Activated CD8-positive, alpha-beta memory T cell treated with anti-CD3 and anti-CD28 coated beads for 4 hours (primary cell): ENCODE measurements at regions not wholly inside any gene's neighbourhood (a gene's known extent, or its start where the extent isn't known, plus 50 kb on each side); places are given as distances from the start of the nearest gene placed in this dataset.
"Not testable (repeated sequence)": the region's sequence is repeated elsewhere in the genome, so short reads cannot be mapped to it uniquely, and the experiment has no call there.

Source experiments
- DNase-seq, 2 donors: peaks; one replicate each; pipeline ENCODE4 v3.0.0-alpha.2; 2020; ENCODE audit warnings: low read depth in 2 of 2

DNA sequence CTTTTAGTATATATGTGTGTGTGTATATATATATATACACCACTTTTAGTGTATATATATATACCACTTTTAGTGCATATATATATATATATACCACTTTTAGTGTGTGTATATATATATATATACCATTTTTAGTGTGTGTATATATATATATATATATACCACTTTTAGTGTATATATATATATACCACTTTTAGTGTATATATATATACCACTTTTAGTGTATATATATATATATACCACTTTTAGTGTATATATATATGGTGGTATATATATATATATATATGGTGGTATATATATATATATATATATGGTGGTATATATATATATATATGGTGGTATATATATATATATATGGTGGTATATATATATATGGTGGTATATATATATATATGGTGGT is 79.5 kb upstream of the ANK3 start:
- DNase-seq: not testable (repeated sequence)

DNA sequence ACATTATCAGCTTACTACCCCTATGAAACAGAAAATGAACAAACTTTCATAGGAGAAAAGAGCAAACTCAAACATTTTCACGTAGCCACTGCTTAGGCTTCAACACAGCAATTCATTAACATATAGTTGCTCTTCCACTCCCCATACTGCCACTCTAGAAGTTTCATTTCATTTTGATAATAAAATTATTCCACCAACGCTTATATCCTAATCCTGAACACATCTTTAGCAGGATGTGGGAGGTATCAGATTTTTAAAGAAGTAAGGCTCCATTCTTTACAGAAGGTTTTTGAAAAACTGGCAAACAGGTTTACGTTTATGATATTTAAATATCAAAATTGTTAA is 77.5 kb upstream of the ANK3 start:
- no peak for DNase-seq

DNA sequence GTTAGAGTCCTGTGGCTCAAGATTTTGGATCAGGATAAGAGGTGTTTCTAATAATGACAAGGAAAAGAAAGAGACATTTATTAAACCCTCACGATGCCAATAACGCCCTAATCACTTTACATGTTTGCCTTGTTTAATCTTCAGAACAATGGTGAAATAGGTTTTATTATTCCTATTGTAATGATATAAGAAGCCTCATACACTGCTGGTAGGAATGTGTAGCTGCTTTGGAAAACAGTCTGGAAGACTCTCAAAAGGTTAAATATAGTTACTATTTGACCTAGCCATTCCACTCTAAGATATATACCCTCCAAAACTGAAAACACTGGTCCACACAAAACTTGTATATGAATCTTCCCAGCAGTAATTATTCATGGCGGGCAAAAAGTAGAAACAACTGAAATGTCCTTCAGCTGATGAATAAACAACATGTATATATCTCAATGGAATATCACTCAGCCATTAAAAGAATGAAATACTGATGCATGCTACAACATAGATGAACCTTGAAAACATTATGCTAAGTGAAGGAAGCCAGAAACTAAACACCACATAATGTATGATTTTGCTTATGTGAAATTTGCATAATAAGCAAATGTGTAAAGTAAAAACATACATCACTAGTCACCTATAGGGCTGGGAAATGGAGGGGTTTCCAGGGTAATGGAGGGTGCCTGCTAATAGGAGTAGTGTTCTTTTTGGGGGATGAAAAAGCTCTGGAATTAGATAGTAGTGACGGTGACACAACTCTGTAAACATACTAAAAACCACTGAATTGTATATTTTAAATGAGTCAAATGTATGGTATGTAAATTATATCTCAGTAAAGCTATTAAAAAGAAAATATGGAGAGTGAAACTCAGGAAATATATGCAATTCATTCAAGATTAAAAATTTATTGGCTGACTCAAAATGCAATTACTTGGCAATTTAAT is 76.9 kb upstream of the ANK3 start:
- DNase-seq: no peak

DNA sequence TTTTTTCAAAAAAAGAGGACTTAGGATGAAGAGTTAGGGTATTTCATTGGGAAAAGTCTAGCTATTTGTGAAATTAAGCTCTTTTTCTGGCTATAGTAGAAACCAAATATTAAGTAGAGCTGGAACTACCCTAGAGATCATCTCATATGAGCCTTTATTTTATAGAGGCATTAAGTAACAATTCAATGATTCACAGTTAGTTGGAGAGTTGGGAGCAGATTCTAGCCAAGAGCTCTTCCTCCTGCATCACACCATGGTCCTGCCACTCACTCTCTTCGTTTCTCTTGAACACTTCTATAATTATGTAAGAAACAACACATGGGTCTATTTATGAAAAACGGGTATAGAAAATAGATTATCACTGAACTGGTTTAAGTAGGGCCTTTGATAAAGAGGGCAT is 76.1 kb upstream of the ANK3 start:
- DNase-seq: no peak

DNA sequence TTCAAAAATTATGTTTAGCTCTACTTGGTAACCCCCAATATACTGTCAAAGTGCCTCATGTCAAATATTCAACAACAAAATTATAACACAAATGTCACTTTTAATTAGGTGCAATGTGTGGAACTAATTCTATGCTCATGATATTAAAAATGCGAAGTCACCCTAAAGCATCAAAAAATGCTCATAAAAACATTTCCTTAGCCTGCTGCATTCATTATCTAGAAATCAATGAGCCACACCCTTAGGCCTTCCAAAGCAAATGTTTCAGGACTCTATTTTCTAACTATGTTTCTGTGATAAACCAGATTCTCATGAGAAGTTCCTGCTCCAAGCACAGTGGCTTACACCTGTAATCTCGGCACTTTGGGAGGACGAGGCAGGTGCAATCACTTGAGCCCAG is 75.0 kb upstream of the ANK3 start:
- no peak for DNase-seq

DNA sequence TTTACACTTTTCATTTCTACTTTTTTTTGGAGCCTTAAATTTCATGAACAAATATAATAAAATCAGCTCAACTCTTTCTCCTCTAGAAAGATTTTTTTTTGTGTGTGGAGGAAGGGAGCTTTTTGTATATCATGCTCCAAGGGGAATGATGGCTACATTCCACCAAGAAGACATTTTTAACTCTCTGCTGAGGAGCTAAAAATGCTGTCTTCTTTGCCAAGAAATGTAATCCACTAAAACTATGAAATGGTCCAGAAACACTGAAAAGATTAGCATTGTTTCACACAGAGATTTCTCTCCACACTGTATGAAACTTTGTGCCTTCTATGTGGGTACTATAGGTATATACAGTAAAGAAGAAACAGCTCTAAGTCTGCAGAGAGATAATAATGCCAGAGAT is 74.1 kb upstream of the ANK3 start:
- no peak for DNase-seq

DNA sequence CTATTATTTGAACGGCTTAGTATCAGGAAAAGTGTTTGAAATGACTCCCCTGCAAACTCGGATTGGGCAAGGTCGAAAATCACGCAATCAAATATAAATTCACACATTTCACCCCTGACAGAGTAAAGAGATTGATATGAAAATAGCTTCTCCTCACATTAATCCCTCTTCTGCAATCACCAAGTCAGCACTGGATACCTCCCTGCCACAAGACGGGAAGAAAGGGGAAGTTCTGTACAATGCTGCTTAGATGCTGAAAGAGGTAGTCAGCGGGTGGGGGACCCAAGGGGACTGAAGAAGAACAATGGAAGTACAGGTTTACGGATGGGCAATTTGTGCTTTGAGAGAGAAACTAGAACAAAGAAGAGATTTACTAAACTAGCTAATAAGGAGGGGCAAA is 72.0 kb upstream of the ANK3 start:
- DNase-seq: no peak

DNA sequence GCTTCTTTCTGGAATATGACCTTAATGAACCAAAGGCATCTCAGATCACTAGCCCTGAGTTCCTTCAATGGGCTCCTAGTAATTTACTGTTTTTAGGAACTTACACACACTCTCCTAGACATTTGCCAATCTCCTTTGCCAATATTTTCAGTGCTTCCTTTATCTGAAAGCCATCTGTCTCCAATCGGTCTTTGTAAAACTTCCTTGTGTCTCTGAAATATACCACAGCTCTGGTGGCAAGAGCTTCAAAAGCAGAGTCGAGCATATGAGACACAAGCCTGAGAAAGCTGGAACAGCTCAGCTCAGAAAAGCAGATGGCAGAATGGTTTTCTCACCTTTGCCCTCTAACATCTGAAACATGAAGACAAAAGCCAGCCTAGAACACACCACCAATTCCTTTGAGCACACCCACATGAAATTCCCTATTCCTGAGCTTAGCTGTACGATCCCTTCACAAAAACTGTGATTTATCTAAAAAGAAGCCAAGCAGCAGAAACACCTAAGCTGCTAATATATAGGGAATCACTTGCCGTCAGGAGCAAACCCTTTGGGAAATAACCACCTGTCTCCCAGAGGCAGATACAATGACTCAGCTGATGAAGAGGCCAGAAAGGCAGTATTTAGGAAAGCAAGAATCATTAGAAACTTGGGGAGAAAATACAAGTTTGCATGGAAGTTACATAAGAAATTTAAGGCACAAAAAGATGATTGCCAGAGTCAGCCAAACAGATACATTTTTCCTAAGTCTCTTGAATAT is 70.2 kb upstream of the ANK3 start:
- no peak for DNase-seq

DNA sequence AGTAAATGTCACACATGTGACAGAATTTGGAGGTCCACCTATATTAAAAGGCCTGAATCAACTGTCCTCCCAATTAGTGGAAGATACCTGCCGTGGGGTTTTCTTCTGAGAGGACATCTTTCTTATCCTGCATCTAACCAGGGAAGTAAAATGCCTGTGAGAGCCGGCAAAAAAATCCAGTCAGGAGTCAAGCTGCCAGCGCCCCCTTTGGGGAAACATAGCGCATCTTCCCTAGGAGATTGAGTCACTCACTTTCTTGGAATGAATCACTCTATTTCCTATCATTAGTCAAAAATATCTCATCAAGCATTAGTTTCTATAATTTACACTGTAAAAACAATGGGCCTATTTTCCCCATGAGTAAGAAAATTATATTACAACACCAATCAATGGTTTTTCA is 66.4 kb upstream of the ANK3 start:
- DNase-seq: no peak

DNA sequence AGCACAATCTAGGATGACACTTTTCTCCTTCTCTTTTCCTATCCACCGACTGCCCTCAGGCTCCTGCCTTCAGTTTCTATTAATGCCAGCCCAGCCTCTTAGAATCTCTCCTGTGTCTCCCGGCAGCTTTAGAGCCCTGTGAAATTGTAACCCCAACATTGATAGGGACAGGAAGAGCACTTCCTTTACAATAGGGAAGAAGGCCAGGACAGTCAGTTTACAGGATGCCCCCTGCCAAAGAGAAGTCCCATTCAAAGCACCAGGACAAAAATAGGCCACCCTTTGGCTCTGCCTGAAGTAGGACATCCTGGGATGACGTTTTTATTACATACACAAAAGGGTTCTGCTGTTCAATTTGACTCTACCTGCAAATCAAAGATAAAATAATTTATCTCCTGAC is 64.7 kb upstream of the ANK3 start:
- DNase-seq: no peak

DNA sequence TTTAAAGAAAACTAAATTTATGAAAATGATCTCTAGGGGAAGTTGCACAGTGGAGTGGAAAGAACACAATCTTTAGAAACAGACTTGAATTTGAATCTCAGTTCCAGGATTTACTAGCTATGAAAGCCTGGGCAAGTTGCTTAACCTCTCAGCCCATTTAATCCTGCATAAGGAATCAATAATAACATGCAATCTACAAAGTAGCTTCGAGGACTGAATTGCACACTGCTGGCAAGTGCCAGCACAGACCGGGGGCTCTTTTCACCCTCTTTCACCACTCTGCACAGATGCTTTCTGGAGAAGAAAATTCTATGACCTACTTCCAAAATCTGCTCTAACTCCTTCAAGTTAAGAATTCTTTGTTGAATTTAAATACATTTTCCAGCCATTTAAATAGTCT is 63.4 kb upstream of the ANK3 start:
- DNase-seq: no peak

DNA sequence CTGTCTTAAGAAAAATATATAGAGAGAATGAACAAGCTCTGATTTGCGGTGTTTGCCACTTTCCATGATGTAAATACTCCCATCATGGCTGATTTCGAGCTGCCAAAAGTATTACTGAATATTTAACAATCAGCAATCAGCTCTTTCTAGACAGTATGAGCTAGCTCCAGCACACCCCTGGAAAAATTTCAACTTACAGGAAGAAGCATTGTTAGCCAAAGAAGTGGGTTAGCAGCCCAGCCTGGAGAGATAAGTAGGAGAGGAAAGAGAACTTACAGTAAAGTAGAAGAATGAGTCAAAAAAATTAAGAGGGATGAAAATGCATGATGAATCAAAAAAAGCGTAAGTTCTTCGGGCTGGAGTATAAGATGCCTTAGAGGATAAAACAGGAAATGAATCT is 60.6 kb upstream of the ANK3 start:
- DNase-seq: no peak

DNA sequence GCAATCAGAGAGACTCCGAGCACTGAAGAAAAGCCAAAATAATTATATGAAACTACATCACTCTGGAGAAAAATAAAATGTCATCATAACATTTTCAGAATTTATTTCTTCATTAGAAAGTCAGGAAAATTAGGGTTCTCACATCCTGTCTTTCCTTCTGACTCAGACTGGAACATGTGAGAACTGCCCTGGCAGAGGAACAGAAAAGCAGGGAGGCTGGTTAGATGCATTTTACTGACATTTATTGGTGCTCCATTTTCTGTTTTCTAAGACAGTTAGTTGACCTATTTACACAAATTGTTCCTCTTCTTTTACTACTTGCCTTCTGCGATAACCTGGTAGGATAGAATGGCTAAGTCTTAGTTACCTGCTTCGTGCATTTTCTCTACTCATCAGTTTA is 58.6 kb upstream of the ANK3 start:
- no peak for DNase-seq

DNA sequence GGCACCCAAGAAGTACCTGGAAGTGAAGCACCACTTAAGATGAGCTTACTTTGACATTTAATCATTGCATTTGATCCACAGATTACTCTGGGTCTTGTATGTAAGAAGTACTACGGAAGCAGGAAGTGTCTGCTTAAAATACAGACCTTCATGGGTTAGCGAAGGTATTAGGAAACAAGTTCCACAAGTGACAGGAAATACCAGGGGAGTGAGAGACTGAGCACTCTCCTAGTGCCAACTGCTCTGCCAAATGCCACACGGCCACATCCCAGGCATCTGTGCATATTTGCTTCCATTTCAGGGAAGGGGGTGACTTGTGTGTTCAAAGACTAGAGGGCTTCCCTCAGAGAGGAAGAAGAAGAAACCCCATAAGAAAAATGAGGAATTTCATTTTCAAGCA is 57.2 kb upstream of the ANK3 start:
- DNase-seq: no peak

DNA sequence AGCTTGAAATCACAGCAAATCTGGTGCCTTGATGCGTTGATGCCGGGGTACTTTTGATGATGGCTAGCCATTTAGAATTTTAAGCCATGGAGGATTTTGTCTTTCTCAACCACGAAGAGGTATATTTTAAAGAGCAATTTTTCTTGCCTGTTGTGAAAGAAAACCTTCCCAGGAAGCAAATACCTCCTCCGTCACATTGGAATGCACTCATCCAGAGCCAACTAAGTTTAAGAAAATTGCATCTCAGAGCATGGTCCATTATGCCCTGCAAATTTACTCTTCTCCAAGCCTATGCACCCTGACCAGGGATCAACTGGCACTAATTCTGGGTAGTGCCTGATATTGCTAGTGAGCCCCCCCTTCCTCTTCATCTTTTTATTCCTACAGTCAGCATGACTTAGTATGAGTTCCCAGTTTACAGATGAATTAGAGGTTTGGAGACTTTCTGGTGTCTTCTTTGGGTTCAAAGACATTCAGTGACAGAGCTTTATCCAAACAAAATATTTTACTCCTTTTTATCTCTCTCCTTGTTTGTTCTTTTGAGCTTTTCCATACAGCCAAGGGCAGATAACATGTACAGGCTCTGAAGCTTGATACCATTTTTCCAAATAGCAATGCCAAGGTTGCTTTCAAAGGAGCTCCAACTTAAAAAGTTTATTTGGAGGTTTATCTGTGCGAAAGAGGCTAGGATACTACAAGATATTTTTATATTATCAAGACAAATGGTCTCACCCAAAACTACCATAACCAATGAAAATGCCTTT is 56.6 kb upstream of the ANK3 start:
- DNase-seq: no peak

DNA sequence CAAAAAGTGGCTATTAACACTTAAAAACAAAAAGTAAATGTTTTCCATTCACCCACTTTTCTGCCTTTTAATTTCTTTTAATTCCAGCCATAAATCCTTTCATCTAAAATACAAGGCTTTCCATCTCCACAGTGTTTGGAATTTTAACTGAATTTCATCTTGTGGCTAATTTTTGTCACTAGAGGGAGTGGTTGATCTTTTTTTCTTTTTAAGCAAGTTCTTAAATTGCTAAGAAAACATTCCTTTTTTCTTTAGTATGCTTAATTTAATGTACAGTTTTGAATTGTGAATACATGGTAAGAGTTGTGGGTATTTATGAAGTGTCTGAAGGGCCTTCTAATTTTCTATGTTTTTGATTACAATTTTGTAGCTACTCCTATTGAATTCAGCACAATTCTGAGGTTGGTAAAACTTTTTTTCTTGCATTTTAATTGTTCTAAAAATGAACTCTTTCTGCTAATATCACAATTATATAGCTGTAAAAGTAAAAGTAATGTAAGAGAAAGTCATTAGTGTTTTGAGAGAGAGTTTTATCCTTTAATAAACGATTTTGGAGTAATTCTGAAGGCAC is 54.9 kb upstream of the ANK3 start:
- no peak for DNase-seq

DNA sequence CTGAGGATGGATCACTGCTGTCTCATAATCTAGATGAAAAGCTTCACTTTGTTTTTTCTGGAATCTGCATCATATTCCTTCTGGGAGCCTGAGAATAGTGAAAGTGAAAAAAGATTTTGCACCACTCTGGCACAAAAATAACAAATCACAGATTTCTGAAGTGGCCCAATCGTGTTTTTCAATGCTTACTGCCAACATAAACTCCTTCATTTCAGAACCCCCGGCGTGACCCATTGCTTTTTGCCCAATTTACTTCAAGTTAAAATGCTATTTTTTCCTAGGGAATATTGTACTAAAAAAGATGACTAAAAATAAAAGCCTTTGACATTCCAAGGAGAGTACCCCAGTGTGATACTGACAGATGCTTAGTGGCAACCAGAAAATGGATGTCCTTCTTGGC is 53.7 kb upstream of the ANK3 start:
- DNase-seq: no peak

DNA sequence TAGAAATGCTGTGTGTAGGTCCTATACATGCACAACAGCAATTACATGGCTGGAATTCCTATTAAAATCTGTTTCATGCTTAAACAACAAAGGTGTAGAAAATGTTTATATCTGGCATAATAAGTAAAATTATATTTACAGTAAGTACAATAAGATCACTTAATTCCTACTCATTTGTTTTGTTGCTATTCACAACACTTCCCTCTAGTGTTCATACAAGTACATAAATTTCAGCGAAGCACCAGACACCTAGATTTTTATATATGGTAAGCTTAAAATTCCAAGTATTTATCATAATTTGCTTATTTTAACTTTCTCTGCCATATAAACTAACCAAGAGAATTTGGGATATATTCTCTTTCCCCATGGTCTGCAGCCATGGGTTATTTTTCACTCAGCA is 51.8 kb upstream of the ANK3 start:
- DNase-seq: no peak

DNA sequence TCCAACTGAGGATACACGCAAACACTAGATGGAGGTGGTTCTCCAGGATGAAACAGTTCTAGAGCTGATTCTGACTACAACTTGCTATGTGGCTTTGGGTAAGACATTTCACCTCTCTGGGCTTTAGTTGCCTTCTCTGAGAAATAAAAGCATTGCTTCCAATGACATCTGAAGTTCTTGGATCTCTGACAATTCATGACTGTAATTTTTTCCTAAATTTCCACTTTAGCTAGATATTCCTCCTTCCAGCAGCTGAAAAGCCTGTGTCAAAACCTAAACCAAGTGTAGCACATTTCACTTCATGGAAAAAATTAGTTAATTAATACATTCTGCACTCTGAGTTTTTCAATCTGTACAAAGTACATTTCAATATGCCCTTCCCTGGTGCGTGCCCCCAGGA is 50.0 kb upstream of the ANK3 start:
- DNase-seq: no peak
